Chondrocyte (in vitro differentiated cells): ENCODE measurements at regions not wholly inside any gene's neighbourhood (a gene's known extent, or its start where the extent isn't known, plus 50 kb on each side); places are given as distances from the start of the nearest gene placed in this dataset.
"Not testable (repeated sequence)": the region's sequence is repeated elsewhere in the genome, so short reads cannot be mapped to it uniquely, and the experiment has no call there.

Source experiments
- DNase-seq: peaks from one replicate; pipeline ENCODE4 v3.0.0; 2021; ENCODE audit warnings: mixed read lengths, low spot score
- H3K27ac Mint-ChIP-seq: one replicate; pipeline ENCODE4 v1.8.0; 2021; ENCODE audit warnings: mild to moderate bottlenecking, moderate library complexity, mixed read lengths; ENCODE audit not compliant: unreplicated experiment
- H3K27me3 Mint-ChIP-seq: 2 replicates; pipeline ENCODE4 v1.8.0; 2021; ENCODE audit warnings: low read depth, mixed read lengths
- H3K36me3 Mint-ChIP-seq: 2 replicates; pipeline ENCODE4 v1.8.0; 2021; ENCODE audit warnings: low read depth, mixed read lengths
- H3K4me1 Mint-ChIP-seq: 2 replicates; pipeline ENCODE4 v1.8.0; 2021; ENCODE audit warnings: low read depth, mild to moderate bottlenecking, mixed read lengths
- H3K4me3 Mint-ChIP-seq: one replicate; pipeline ENCODE4 v1.8.0; 2021; ENCODE audit warnings: mild to moderate bottlenecking, moderate library complexity, mixed read lengths; ENCODE audit not compliant: unreplicated experiment
- H3K9me3 Mint-ChIP-seq: 2 replicates; pipeline ENCODE4 v1.8.0; 2021; ENCODE audit warnings: low read depth, mixed read lengths
- TF ChIP-seq, protein P1 (sequence below): fragments of 200-600 bp; sonication (generic); IDR thresholded peaks from 2 replicates; pipeline ENCODE4 v1.5.0; 2021; ENCODE audit warnings: antibody characterized with exemption, mild to moderate bottlenecking, moderate library complexity

DNA sequence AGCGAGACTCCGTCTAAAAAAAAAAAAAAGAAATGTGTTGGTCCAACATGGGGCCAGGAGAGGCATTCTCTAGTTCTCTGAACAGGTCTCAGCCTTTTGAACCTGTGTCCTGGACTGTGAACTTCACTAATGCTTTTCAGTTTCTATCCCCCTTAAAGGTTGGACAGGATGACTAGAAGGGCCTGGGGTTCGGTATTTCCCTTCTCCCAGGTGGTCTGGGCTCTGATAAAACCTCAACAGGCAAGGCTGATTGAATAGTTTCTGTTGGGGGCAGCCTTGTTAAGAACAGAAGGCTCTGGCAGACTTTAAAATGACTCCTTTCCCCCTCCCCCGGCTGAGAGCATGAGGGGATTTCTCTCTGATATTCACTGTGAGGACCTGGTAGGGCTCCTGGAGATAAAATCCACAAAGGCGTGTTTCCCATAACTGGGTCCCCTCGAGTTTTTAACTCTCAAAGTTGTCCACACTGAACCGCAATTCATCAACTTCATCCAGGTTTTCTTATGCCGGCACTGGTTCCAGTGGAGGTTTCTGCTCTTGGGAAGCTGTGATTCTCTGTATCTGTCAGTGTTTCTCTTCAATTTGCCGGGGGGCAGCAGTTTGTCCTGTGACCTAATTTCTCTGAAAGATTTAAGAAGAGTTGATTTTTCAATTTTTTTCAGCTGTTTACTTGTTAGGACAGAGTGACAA is 91.3 kb downstream of the METRNL start:
- peaks cover 16% of the 10 kb centered on the region for H3K9me3 Mint-ChIP-seq
- no peaks in the 10 kb centered on the region for H3K4me1 Mint-ChIP-seq
- peaks cover 5% of the 10 kb centered on the region for H3K36me3 Mint-ChIP-seq
- H3K27ac Mint-ChIP-seq = no peak overlapping the region
- TF ChIP-seq, protein P1, sequence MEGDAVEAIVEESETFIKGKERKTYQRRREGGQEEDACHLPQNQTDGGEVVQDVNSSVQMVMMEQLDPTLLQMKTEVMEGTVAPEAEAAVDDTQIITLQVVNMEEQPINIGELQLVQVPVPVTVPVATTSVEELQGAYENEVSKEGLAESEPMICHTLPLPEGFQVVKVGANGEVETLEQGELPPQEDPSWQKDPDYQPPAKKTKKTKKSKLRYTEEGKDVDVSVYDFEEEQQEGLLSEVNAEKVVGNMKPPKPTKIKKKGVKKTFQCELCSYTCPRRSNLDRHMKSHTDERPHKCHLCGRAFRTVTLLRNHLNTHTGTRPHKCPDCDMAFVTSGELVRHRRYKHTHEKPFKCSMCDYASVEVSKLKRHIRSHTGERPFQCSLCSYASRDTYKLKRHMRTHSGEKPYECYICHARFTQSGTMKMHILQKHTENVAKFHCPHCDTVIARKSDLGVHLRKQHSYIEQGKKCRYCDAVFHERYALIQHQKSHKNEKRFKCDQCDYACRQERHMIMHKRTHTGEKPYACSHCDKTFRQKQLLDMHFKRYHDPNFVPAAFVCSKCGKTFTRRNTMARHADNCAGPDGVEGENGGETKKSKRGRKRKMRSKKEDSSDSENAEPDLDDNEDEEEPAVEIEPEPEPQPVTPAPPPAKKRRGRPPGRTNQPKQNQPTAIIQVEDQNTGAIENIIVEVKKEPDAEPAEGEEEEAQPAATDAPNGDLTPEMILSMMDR = no peak
- DNase-seq = peak; percentile 10
- H3K27me3 Mint-ChIP-seq = peaks cover 8% of the 10 kb centered on the region
- no peak overlapping the region for H3K4me3 Mint-ChIP-seq

DNA sequence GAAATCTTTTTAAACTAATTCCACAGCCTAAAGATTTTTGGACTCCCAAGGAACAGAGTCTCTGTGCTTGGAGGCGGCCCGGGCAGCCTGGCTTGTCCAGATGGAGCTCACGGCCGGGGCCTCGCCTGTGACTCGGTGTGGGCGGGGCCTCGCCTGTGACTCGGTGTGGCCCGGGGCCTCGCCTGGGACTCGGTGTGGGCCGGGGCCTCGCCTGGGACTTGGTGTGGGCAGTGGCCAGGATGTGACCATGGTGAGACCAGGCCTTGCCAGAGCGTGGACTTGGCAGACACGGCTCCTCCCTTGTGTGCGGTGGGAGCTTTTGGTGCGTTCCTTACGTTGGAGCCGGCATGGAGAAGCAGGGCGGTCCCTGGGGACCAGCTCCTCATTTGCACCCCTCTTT is 92.3 kb downstream of the METRNL start:
- TF ChIP-seq, protein P1 = no peak
- H3K27ac Mint-ChIP-seq = no peak overlapping the region
- DNase-seq = peak; percentile 51
- peaks cover 5% of the 10 kb centered on the region for H3K36me3 Mint-ChIP-seq
- H3K9me3 Mint-ChIP-seq = peaks cover 14% of the 10 kb centered on the region
- H3K27me3 Mint-ChIP-seq = peaks cover 8% of the 10 kb centered on the region
- no peak overlapping the region for H3K4me3 Mint-ChIP-seq
- H3K4me1 Mint-ChIP-seq = no peaks in the 10 kb centered on the region

DNA sequence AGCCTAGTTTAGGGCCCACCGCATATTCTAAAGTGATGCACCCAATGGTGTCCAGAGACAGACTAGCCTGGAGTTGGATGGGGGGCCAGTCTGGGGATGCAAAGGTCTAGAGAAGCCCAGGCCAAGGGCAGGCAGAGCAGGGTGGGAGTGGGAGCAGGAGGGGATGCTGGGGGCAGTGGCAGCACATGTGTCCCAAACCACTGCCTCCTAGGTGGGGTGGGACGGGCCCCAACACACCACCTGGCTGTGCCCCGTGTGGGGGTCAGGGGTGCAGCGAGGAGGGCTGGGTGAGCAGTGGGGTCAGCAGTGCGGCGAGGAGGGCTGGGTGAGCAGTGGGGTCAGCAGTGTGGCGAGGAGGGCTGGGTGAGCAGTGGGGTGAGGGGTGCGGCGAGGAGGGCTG is 92.7 kb downstream of the METRNL start:
- peak; percentile 66 for DNase-seq
- not testable (repeated sequence) for H3K36me3 Mint-ChIP-seq, H3K9me3 Mint-ChIP-seq, H3K4me3 Mint-ChIP-seq, H3K27me3 Mint-ChIP-seq, H3K4me1 Mint-ChIP-seq, H3K27ac Mint-ChIP-seq

DNA sequence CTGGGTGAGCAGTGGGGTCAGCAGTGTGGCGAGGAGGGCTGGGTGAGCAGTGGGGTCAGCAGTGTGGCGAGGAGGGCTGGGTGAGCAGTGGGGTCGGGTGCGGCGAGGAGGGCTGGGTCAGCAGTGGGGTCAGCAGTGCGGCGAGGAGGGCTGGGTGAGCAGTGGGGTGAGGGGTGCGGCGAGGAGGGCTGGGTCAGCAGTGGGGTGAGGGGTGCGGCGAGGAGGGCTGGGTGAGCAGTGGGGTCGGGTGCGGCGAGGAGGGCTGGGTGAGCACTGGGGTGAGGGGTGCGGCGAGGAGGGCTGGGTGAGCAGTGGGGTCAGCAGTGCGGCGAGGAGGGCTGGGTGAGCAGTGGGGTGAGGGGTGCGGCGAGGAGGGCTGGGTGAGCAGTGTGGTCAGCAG is 93.2 kb downstream of the METRNL start:
- H3K4me3 Mint-ChIP-seq, H3K27me3 Mint-ChIP-seq, H3K4me1 Mint-ChIP-seq, H3K36me3 Mint-ChIP-seq, H3K9me3 Mint-ChIP-seq, H3K27ac Mint-ChIP-seq: not testable (repeated sequence)
- DNase-seq = peak; percentile 4

DNA sequence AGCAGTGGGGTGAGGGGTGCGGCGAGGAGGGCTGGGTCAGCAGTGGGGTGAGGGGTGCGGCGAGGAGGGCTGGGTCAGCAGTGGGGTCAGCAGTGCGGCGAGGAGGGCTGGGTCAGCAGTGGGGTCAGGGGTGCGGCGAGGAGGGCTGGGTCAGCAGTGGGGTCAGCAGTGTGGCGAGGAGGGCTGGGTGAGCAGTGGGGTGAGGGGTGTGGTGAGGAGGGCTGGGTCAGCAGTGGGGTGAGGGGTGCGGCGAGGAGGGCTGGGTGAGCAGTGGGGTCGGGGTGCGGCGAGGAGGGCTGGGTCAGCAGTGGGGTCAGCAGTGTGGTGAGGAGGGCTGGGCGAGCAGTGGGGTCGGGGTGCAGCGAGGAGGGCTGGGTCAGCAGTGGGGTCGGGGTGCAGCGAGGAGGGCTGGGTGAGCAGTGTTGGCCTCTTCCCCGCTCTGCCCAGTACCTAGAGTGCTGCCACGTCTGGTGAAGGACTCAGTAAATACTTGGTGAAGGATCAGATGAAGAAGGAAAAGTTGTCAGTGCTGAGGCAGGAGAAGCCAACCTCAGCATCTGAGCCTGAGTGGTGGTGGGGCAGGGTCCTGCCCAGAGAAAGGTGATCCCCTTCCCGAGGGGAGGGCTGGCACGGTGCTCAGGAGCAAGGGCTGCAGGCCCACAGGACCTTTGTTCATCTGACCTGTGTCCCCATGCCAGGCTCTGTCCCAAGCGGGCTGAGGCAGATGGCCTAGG is 93.9 kb downstream of the METRNL start:
- not testable (repeated sequence) for H3K27me3 Mint-ChIP-seq, H3K9me3 Mint-ChIP-seq, H3K27ac Mint-ChIP-seq, H3K36me3 Mint-ChIP-seq, H3K4me3 Mint-ChIP-seq, H3K4me1 Mint-ChIP-seq
- peak; percentile 41 for DNase-seq

DNA sequence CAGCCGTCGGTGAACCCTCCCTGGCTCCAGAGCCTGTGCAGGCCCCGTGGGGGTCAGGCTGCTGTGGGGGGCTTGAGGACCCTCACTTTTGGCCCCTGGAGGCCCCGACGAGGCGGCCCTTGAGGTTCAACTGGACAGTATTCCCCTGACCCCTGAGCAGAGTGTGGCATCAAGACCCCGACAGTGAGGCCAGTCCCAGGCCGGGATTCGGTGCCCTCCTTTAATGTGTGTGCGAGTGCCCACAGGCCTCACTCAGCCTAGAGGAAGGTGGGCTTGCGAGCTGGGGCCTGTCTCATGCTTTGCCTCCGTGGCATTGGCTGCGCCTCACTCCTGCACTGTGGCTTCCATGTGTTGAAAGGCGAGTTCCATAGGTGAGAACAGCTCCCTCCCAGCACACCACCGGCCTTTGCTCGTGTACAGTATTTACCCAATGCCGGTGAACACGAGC is 94.5 kb downstream of the METRNL start:
- peak; percentile 90 for DNase-seq
- H3K36me3 Mint-ChIP-seq = no peaks in the 10 kb centered on the region
- peaks cover 4% of the 10 kb centered on the region for H3K9me3 Mint-ChIP-seq
- no peak overlapping the region for H3K27ac Mint-ChIP-seq
- H3K4me1 Mint-ChIP-seq = no peaks in the 10 kb centered on the region
- H3K27me3 Mint-ChIP-seq = peaks cover 8% of the 10 kb centered on the region
- TF ChIP-seq, protein P1 = no peak
- H3K4me3 Mint-ChIP-seq = no peak overlapping the region
